ENCODE measurements at regions not wholly inside any gene's neighbourhood (a gene's known extent, or its start where the extent isn't known, plus 50 kb on each side); places are given as distances from the start of the nearest gene placed in this dataset.

DNA sequence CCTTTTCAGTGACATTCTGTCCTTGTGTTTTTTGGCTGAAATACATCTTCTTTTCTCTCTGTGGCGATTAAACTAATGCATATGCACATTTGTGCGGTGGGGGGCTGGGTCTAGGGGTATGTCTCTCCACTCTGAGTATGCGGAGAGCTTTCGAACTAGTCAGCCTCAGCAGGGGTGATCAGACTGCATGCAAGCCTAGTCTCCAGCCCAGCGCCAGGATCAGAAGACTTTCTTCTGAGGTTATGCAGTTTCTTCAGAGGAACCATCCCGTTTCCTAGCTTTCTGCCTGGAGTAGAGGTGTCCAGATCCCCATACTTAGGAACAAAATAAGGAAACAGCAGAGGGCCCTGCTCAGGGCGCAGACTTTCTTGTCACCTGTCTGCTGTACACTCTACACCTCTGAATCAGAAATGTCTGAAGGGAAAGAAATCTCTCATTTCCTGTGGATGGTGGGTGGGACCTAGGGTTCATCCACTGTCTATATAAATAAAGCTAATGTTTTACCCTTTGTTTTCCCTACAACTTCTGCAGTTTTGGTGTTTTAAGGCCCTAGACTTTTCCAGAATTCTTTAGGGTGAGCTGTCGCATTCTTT lies 230.4 kb downstream of the ABHD5 start:
- no peak for DNase-seq (ENCODE audit: low read depth)
- no peak overlapping the region for H3K4me3 ChIP-seq (ENCODE audit: low read depth, low read length)
- TF ChIP-seq, protein P1, sequence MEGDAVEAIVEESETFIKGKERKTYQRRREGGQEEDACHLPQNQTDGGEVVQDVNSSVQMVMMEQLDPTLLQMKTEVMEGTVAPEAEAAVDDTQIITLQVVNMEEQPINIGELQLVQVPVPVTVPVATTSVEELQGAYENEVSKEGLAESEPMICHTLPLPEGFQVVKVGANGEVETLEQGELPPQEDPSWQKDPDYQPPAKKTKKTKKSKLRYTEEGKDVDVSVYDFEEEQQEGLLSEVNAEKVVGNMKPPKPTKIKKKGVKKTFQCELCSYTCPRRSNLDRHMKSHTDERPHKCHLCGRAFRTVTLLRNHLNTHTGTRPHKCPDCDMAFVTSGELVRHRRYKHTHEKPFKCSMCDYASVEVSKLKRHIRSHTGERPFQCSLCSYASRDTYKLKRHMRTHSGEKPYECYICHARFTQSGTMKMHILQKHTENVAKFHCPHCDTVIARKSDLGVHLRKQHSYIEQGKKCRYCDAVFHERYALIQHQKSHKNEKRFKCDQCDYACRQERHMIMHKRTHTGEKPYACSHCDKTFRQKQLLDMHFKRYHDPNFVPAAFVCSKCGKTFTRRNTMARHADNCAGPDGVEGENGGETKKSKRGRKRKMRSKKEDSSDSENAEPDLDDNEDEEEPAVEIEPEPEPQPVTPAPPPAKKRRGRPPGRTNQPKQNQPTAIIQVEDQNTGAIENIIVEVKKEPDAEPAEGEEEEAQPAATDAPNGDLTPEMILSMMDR (IDR thresholded peaks at IDR 0.05; ENCODE audit: insufficient read depth, low read depth, low read length), result no peak

DNA sequence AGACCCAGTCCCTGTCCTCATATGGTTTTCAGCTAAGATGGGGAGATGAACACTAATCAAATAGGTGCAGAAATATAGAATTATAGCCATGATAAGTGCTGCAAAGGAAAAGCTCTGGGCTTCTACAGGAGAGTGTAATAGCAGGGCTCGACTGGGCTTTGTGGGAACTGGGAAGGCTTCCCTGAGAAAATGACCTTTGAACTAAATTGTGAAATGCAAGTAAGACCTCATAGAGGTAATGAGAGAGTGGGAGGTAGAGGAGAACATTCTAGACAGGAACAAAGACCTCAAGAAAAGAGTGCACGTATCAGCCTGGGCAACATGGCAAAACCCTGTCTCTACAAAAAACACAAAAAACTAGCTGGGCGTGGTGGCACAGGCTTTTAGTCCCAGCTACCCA lies 231.6 kb downstream of the ABHD5 start:
- TF ChIP-seq, protein P1 (IDR thresholded peaks at IDR 0.05; ENCODE audit: insufficient read depth, low read depth, low read length), result no peak
- no peak for DNase-seq (ENCODE audit: low read depth)
- H3K4me3 ChIP-seq (ENCODE audit: low read depth, low read length), result no peak overlapping the region

DNA sequence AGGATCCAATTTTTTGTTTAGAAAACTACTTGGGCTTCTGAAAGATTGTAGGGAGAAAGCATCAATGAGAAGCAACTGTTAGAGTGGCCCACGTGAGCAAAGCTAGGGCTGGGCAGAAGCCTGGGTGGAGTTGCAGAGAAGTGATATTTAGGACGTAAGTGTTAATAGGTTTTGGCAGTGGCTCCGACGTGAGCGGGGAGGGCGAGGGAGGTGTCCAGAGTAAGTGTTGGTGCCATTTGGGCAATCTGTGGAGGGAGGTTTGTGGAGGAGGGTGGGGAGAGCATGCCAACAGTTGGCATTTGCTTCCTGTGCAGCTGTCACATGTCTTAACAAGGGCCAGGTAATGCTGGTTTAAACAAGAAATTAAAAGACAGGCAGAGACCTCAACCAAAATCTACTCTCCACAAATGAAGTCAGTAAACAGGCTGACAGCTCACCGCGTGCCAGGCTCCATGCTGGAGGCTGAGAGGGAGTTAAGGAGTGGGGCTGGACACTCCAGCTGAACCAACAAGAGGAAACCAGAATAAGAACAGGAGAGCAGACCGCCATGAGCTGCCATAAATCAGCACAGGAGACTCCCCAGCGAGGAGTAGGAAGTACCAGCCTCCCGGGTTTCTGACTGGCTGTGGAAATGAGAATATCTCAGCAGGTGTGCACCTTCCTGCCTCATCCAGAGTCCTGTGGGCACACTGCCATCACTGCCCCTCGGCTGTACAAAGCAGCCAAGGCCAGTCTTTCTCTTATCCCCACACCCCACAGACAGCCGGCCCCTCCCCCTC lies 232.6 kb downstream of the ABHD5 start:
- no peak for DNase-seq (ENCODE audit: low read depth)
- TF ChIP-seq, protein P1 (IDR thresholded peaks at IDR 0.05; ENCODE audit: insufficient read depth, low read depth, low read length), result no peak
- no peak overlapping the region for H3K4me3 ChIP-seq (ENCODE audit: low read depth, low read length)

DNA sequence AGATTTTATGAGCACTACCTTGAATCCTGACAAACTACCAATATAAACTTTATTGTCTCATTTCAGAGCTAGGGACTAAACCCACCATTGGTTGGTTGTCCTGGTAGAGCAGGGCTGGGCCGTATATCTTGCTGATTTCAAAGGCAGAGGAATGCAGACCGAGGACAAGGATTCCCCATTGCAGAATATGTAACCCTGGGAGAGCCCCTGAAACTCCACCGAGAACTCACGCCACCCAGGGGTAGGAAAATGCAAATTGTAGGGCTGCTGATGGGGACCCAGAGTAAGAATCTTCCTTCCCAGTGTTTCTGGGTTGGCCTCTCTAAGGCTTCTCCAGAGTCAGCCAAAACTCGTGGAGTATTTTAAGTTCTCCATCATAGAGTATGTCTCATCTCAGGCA lies 235.3 kb downstream of the ABHD5 start:
- no peak overlapping the region for H3K4me3 ChIP-seq (ENCODE audit: low read depth, low read length)
- DNase-seq (ENCODE audit: low read depth), result no peak
- TF ChIP-seq, protein P1 (IDR thresholded peaks at IDR 0.05; ENCODE audit: insufficient read depth, low read depth, low read length), result no peak

DNA sequence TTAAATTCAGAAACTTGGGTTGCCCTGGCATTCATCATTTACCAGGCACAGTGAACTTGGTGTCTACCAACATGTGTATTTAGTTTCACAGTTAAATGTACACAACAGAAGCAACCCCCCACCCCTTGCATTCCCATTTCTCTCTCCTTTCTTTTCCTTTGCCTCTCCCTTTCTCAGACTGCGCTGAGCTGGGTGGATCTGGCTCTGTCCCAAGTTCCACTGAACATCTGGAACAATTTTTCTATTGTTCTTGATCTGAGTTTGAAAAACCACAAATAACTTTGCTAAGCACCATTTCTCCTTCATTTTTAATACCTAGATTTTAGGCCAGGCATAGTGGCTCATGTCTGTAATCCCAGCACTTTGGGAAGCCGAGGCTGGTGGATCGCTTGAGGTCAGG lies 242.2 kb downstream of the ABHD5 start:
- TF ChIP-seq, protein P1 (IDR thresholded peaks at IDR 0.05; ENCODE audit: insufficient read depth, low read depth, low read length), result no peak
- no peak overlapping the region for H3K4me3 ChIP-seq (ENCODE audit: low read depth, low read length)
- DNase-seq (ENCODE audit: low read depth), result no peak

DNA sequence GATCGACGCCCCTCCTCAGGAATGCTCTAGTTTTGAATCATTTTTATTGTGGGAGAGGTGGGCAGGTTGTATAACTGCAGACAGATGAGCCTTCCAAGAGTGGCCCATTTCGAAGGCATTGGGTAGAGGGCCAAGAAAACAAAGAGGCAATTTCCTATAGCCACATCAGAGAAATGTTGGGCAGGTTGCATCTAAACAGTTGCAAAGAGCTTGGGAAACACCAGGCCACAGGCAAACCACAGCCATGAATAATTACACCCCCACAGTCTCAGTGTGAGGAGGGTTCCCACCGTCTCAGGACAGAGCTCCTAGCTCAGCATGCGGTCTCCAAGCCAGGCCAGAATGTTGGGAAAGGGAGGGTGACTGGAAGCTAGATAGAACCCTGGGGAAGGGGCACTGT lies 257.3 kb downstream of the ABHD5 start:
- no peak overlapping the region for H3K4me3 ChIP-seq (ENCODE audit: low read depth, low read length)
- TF ChIP-seq, protein P1 (IDR thresholded peaks at IDR 0.05; ENCODE audit: insufficient read depth, low read depth, low read length), result no peak
- DNase-seq (ENCODE audit: low read depth), result no peak

Measured in fibroblast of villous mesenchyme (primary cell).